Ishikawa (cell line): ENCODE measurements at regions not wholly inside any gene's neighbourhood (a gene's known extent, or its start where the extent isn't known, plus 50 kb on each side); places are given as distances from the start of the nearest gene placed in this dataset.

Source experiments
- CEBPB ChIP-seq: IDR thresholded peaks from 2 replicates; pipeline ENCODE4 v1.6.1; 2012
- CREB1 ChIP-seq: IDR thresholded peaks from 2 replicates; pipeline ENCODE4 v1.6.1; 2012; ENCODE audit warnings: low read depth
- EGR1 ChIP-seq: IDR thresholded peaks from 2 replicates; pipeline ENCODE4 v1.6.1; 2012
- EP300 ChIP-seq: IDR thresholded peaks from 2 replicates; pipeline ENCODE4 v1.6.1; 2012; ENCODE audit warnings: borderline replicate concordance
- FOXM1 ChIP-seq: IDR thresholded peaks from 2 replicates; pipeline ENCODE4 v1.6.1; 2012; ENCODE audit warnings: low read depth, borderline replicate concordance
- MAX ChIP-seq: IDR thresholded peaks from 2 replicates; pipeline ENCODE4 v1.6.1; 2012
- NFIC ChIP-seq: IDR thresholded peaks from 2 replicates; pipeline ENCODE4 v1.6.1; 2012
- RAD21 ChIP-seq: IDR thresholded peaks from 2 replicates; pipeline ENCODE4 v1.6.1; 2012; ENCODE audit warnings: low read depth
- REST ChIP-seq: IDR thresholded peaks from 2 replicates; pipeline ENCODE4 v1.6.1; 2012; ENCODE audit warnings: low read depth, mild to moderate bottlenecking
- TAF1 ChIP-seq: IDR thresholded peaks from 2 replicates; pipeline ENCODE4 v1.6.1; 2012; ENCODE audit warnings: low read depth, mild to moderate bottlenecking
- TCF12 ChIP-seq: IDR thresholded peaks from 2 replicates; pipeline ENCODE4 v1.6.1; 2012; ENCODE audit warnings: low read depth
- TEAD4 ChIP-seq: IDR thresholded peaks from 2 replicates; pipeline ENCODE4 v1.6.1; 2012
- USF1 ChIP-seq: IDR thresholded peaks from 2 replicates; pipeline ENCODE4 v1.6.1; 2012
- YY1 ChIP-seq: IDR thresholded peaks from 2 replicates; pipeline ENCODE4 v1.6.1; 2012; ENCODE audit warnings: low read depth
- ZBTB7A ChIP-seq: IDR thresholded peaks from 2 replicates; pipeline ENCODE4 v1.6.1; 2012; ENCODE audit warnings: low read depth

- TF ChIP-seq FOXM1 (no peak), TEAD4 (no peak), TCF12 (no peak), EGR1 (no peak), EP300 (no peak), ZBTB7A (no peak), USF1 (no peak), RAD21 (no peak), CEBPB (no peak), REST (no peak), TAF1 (no peak), CREB1 (no peak), MAX (no peak), YY1 (no peak), NFIC (no peak)
Observed at GRCh38 chr10:128625926-128626325, 499.7 kb upstream of the MKI67 start.

- TF ChIP-seq EP300 (no peak), FOXM1 (no peak), YY1 (no peak), CREB1 (no peak), CEBPB (no peak)
Observed at GRCh38 chr10:128626397-128627000, 500.3 kb upstream of the MKI67 start.

GRCh38 chr10:128627811-128628210 lies 501.6 kb upstream of the MKI67 start:
- no peak for TF ChIP-seq TAF1
- no peak for TF ChIP-seq TCF12
- TF ChIP-seq RAD21: no peak
- TF ChIP-seq EP300: no peak
- TF ChIP-seq ZBTB7A: no peak
- no peak for TF ChIP-seq NFIC

GRCh38 chr10:128628252-128628651 lies 502.0 kb upstream of the MKI67 start:
- TF ChIP-seq TCF12 (no peak), REST (no peak)

- TF ChIP-seq TAF1 (no peak), TCF12 (no peak), TEAD4 (no peak), EGR1 (no peak), USF1 (no peak), NFIC (no peak), EP300 (no peak), YY1 (no peak), MAX (no peak), ZBTB7A (no peak), RAD21 (no peak), REST (no peak), CREB1 (no peak), FOXM1 (no peak), CEBPB (no peak)
Observed at GRCh38 chr10:128629111-128630096, 503.2 kb upstream of the MKI67 start.
